Forelimb muscle (tissue), 1 donor: ENCODE measurements at regions not wholly inside any gene's neighbourhood (a gene's known extent, or its start where the extent isn't known, plus 50 kb on each side); places are given as distances from the start of the nearest gene placed in this dataset.
"Not testable (repeated sequence)": the region's sequence is repeated elsewhere in the genome, so short reads cannot be mapped to it uniquely, and the experiment has no call there.

ENCODE experiments used
- DNase-seq: peaks from one replicate; pipeline ENCODE4 v3.0.0-alpha.2; 2013; ENCODE audit warnings: low read depth

- no peak for DNase-seq
Observed at GRCh38 chr9:135273008-135273407, 185.5 kb downstream of the OLFM1 start.

- DNase-seq: no peak
Observed at GRCh38 chr9:135275163-135275562, 187.7 kb downstream of the OLFM1 start.

GRCh38 chr9:135275571-135276289 is 188.3 kb downstream of the OLFM1 start:
- DNase-seq: peak; percentile 6

GRCh38 chr9:135277219-135278201 is 190.0 kb downstream of the OLFM1 start:
- no peak for DNase-seq

GRCh38 chr9:135278586-135278985 is 191.1 kb downstream of the OLFM1 start:
- DNase-seq: no peak

- DNase-seq: no peak
Observed at GRCh38 chr9:135279385-135279784, 191.9 kb downstream of the OLFM1 start.

GRCh38 chr9:135279834-135280393 is 192.4 kb downstream of the OLFM1 start:
- no peak for DNase-seq

- no peak for DNase-seq
Observed at GRCh38 chr9:135280666-135281065, 193.2 kb downstream of the OLFM1 start.

GRCh38 chr9:135281151-135281550 is 193.7 kb downstream of the OLFM1 start:
- DNase-seq: no peak

- DNase-seq: no peak
Observed at GRCh38 chr9:135281791-135282737, 194.6 kb downstream of the OLFM1 start.

- DNase-seq: no peak
Observed at GRCh38 chr9:135282808-135283207, 195.3 kb downstream of the OLFM1 start.

- no peak for DNase-seq
Observed at GRCh38 chr9:135283671-135284070, 195.9 kb upstream of the PPP1R26 start.

GRCh38 chr9:135284386-135285134 is 195.0 kb upstream of the PPP1R26 start:
- no peak for DNase-seq

- not testable (repeated sequence) for DNase-seq
Observed at GRCh38 chr9:135286187-135286925, 193.2 kb upstream of the PPP1R26 start.

GRCh38 chr9:135286961-135287360 is 192.6 kb upstream of the PPP1R26 start:
- no peak for DNase-seq

GRCh38 chr9:135287627-135288026 is 192.0 kb upstream of the PPP1R26 start:
- DNase-seq: no peak

- DNase-seq: no peak
Observed at GRCh38 chr9:135288054-135288453, 191.5 kb upstream of the PPP1R26 start.

GRCh38 chr9:135289081-135289491 is 190.5 kb upstream of the PPP1R26 start:
- DNase-seq: no peak

GRCh38 chr9:135290086-135290485 is 189.5 kb upstream of the PPP1R26 start:
- no peak for DNase-seq

GRCh38 chr9:135290566-135290965 is 189.0 kb upstream of the PPP1R26 start:
- DNase-seq: no peak
